GM23248 (cell line): ENCODE measurements at regions not wholly inside any gene's neighbourhood (a gene's known extent, or its start where the extent isn't known, plus 50 kb on each side); places are given as distances from the start of the nearest gene placed in this dataset.

ENCODE experiments used
- EZH2 ChIP-seq: fragments of 200-600 bp; sonication (generic); IDR thresholded peaks from 2 replicates; pipeline ENCODE4 v1.6.1; 2018; ENCODE audit warnings: antibody characterized with exemption, mild to moderate bottlenecking; ENCODE audit not compliant: insufficient read depth, poor library complexity, severe bottlenecking
- EZH2phosphoT487 ChIP-seq: fragments of 200-600 bp; sonication (generic); IDR thresholded peaks from 2 replicates; pipeline ENCODE4 v1.6.1; 2018; ENCODE audit warnings: antibody characterized with exemption, moderate library complexity, mild to moderate bottlenecking, low read depth; ENCODE audit not compliant: insufficient read depth

DNA sequence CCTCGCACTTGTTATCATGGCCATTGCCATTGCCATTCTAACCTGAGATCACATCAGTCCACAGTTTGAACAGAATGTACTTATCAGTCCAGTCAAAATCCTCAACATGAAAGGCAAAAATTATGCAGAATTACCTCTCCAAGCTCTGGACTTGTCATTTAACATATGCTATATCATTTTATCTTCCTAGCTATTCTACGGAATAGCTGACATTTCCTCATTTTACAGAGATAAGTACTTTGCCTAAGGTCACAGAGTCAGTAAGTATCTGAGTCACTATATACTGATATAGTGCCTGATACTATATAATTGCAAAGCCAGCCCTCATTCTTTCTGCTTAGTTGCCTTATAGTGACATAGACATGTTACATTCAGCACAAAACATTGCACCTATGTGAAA, 456.9 kb upstream of the GHITM start:
- TF ChIP-seq EZH2: no peak
- no peak for TF ChIP-seq EZH2phosphoT487
